Right ventricle myocardium inferior (tissue), 1 donor: ENCODE measurements at regions not wholly inside any gene's neighbourhood (a gene's known extent, or its start where the extent isn't known, plus 50 kb on each side); places are given as distances from the start of the nearest gene placed in this dataset.

Source experiments
- ATAC-seq: fragments of 200-7000 bp; cut with Tn5 transposase; one replicate; pipeline ENCODE4 v1.9.1; 2020; ENCODE audit warnings: mild to moderate bottlenecking, moderate library complexity
- DNase-seq: peaks from one replicate; pipeline ENCODE4 v3.0.0; 2021; ENCODE audit errors: missing footprints
- intact Hi-C: fragments of 100-400 bp; cut with DNase I; formaldehyde crosslinking; loops from one replicate; pipeline ENCODE4 v1.11.0; 2022
- donor health status: DM: no; HTN: yes; CAD: no; lungs with severe emphysema.

DNA sequence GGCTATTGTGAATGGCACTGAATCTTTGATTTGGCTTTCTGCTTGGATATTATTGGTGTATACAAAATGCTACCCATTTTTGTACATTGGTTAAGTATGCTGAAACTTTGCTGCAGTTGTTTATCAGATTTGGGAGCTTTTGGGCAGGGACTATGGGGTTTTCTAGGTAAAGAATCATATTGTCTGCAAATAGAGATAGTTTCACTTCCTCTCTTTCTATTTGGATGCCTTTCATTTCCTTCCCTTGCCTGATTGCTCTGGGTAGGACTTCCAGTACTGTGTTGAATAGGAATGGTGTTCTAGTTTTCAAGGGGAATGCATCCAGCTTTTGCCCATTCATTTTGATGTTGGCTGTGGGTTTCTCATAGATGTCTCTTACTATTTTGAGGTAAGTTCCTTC is 489.1 kb upstream of the LRATD1 start:
- intact Hi-C loops, result no loop called here
- no peak for ATAC-seq
- no peak for DNase-seq

DNA sequence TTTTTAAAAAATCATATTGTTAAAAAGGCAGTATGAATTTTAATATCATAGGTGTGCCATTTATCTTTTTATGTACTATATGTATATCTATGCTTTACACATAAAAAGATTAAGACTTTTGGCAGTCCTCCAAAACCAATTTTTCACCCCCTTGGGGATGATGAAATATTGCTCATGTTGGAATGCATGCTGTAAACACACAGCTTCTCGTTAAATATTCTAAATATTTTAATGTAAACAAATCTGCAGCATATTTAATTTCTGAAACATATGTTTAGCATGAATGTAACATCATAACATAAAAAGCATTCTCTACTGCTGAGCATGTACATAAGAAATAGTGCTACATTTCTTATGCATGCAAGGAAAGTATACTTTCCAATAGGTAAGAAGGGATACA is 484.3 kb upstream of the LRATD1 start:
- intact Hi-C loops, result no loop called here
- DNase-seq (no peak), ATAC-seq (no peak)

DNA sequence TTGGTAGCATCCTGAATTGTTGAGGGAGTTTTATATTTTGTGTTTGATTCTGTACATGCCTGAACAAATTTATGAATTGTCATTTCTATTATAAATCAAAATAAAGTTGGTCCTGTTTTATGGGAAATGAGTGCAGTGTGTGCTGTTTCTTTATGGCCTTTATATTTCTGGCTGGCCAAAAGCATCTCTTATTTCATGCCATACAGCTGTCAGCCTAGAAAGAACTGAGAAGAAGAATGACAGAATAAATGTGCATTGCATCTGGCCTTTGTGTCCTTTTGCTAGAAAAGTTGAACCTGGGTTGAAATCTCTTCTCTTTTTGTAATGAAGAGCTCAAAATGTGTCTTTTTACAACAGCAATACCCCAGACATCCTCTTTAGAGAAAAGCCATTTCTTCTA is 474.7 kb upstream of the LRATD1 start:
- intact Hi-C loops, result no loop called here
- DNase-seq (no peak), ATAC-seq (no peak)

DNA sequence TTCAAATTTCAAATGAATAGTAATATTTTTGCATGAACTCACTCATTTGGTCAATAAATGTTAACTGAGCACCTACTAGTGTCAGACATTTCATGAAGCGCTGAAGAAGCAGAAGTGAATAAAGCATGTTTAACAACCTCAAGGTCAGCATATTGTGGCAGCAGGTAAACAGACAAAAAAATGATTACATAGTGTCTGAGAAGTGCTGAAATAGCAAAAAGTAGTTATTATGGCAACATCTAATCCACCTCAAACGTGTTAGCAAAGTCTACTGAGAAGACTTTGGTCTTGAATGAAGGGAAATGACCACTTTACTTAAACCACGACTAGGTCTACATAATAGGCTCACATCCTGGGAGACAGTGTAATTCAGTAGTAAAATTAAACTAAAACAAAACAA is 452.2 kb upstream of the LRATD1 start:
- intact Hi-C loops, result no loop called here
- ATAC-seq (no peak), DNase-seq (no peak)

DNA sequence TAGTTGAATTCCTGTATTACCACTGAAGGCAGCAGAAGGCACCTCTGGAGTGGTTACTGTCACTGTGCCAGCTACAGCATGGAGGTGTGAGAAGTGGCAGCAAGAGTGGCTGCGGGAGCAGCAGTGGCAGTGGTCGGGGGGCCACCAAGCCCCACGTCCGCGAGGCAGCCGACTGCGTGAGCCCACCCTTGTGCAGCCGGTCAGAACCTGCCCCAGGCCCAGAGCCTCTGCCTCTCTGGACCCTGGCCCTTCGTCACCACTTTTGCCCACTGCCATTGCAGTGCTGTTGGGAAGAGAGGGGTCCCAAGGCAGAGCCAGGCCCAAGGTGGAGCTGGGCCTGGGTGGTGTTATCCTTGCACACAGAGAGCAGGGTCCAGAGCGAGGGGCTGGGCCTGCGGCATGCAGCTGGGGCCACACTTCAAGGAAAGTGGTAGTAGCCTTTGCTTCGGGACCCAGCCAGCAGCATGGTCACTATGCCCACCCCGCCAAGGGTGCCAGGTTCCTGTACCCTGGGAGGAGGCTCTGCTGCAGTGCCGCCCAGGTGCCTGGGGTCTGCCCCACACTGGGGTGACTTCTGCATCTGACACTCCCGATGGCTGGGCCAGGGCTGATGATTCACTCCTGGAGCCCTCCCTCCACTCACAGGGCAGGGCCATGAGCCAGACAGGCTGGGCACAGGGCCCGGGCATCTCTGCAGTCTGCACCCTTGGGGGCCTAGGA is 450.1 kb upstream of the LRATD1 start:
- ATAC-seq (no peak), DNase-seq (peak; percentile 43)
- intact Hi-C loops, result no loop called here

DNA sequence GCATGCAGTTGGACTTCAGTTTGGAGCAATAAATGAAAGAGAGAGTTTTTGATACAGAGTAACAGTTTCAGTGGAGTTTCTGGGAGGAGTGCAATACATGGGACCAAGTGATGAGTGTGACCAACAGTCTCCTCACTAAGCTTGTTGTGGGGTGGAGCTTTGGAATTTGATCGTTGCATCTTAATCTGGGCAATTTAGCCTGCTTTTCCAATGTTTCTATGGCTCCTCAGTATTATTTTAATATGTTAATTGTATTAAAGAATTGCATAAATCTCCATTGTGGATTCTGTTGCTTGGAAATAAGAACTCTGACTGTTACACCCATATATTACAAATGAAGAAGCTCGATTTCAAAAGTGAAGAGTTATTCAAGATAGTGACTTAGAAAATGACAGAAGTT is 446.6 kb upstream of the LRATD1 start:
- DNase-seq (no peak), ATAC-seq (no peak)
- intact Hi-C loops, result no loop called here

DNA sequence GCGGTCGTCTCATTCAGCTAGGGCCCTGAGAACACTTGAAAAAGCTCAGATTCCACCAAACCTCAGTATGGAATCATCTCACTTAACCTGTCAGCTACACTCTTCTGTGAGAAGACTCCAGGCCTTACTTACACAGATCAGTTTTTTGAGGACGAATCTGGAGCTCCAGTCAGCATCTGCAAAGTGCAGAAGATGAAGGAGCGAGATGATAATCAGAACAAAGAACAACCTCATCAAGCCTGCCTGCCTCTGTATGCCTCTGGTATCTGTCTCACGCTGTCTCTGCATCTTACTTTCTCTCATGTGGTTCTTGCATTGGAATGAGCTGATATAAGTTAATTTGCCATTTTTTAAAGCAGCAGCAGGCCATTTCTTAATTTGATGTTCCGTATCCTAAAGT is 444.1 kb upstream of the LRATD1 start:
- no peak for ATAC-seq
- no peak for DNase-seq

DNA sequence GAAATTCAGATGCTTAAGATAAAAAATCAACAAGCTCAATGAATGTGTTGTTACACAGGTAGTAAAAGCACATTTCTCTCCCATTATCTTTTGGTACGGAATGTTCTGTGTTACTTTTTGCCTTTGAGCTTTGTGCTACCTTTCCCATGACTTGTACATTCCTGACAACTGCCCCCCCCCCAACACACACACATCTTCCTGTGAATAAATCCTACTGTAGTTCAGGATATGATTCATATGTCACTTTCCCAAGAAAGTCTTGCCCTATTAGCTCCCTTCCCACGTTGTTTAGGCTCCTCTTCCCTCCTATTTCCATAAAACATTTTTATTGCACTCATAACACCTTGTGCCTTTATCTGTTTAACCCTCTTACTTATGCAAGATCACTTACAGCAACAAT is 442.6 kb upstream of the LRATD1 start:
- ATAC-seq (no peak), DNase-seq (no peak)
- intact Hi-C loops, result no loop called here

More for the DNA sequence above, 444.1 kb upstream of the LRATD1 start:
- intact Hi-C loops, result no loop called here

DNA sequence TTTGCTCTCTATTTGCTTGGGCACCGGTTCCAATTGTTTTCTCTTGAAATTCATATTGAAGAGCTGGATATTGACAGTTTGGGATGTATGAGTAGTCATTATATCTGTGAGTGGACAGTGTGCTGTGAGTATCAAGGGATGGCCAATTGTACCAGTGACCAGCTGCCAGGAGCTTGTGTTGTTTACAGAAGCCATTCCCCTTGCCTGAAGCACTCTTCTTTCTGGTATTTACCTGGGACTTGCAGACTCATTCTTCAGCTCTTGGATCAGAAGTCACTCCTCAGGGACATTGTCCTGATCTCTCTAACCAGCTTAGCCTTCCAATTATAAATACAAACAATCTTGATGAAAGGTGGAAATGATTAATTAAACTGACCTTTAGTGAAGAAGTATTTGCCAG is 438.3 kb upstream of the LRATD1 start:
- no peak for ATAC-seq
- no peak for DNase-seq
- intact Hi-C loops, result no loop called here

DNA sequence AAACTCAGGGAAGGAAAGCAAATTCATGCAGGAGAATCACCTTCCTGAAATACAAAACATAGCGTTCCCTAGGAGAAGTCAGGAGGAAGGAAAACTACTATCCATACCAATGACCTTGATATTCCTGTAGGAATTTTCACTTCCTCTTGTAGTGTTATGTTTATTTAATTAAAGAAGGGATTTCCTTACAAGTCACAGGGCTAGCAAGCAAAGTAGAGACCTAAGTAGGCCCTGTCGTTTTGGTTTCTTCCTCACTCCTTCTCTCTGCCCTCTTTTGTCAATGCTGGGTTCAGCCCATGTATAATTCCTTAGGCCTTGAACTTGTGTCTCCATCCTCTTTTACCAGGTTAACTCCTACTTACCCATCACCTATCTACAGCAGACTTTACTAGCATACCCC is 435.2 kb upstream of the LRATD1 start:
- DNase-seq (no peak), ATAC-seq (no peak)
- intact Hi-C loops, result no loop called here

DNA sequence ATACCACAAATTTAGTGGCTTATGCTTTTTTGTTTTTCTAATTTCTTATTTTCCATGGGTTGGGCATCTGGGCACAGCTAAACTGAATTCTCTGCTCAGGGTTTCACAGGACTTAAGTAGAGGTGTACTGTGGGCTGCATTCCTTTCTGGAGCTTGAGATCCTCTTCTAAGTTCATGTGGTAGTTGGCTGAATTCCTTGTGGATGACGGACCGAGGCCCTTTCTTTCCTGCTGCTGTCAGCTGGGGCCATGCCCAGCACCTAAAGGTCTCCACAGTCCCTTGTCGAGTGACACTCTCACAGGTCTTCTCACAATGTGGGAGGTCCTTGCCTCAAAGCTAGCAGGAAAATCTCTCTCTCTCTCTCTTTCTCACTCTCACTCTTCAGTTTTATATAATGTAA is 433.5 kb upstream of the LRATD1 start:
- DNase-seq, result no peak
- ATAC-seq, result no peak
- intact Hi-C loops, result no loop called here

DNA sequence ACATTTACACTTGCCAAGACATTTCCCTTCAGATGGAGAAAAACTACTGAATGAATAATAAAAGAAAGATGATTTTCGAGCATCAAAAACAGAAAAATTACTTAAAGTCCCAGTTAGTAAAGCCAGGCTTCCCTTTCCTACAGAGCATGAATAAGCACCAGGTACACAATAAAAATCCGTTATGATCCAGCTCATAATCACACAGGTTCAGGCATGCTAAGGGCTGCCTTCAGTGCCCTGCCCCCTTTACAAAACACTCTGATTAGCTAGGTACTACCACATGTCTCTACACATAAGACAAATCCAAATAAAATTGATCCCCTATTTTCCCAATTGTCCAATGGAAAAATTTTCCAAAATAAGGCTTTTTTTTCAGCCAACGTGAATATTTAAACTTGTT is 413.2 kb upstream of the LRATD1 start:
- no peak for DNase-seq
- intact Hi-C loops, result no loop called here
- ATAC-seq, result no peak

DNA sequence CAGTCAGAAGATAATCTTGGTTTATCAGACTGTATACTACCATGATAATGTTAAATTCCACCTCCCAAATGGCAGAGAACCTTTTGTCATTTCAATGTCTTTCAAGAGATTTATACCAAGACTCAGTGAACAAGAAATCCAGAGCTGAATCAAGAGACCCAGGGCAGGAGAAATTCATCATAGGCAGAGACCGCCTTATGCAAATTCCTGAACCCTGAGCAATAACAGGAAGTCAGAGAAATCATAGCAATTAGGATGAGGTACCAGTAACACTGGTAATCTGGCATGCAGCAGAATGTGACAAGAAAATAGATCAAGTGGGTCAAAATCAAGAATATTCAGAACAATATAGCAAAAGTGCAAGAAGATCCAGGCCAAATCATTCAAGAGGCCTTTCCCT is 412.4 kb upstream of the LRATD1 start:
- DNase-seq, result no peak
- intact Hi-C loops, result no loop called here

DNA sequence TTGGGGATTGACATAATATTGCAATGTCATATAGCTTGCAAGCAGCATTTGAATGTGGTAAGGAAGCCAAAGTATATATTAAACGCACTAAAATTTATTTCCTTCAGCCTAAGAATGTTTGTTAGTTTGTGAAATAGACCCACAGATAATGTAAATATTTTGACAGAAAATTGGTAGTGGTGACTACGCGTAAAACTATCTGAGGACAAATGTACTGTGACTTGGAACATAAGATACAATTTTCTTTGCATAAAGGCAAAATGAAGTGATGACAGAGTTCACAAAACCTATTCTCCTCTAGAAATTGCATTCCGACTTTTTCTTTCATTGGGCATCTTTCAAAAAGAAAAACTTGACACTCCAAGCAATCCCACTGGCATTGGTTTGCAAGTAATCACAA is 411.1 kb upstream of the LRATD1 start:
- intact Hi-C loops, result no loop called here
- DNase-seq (no peak), ATAC-seq (no peak)

More for the DNA sequence above, 412.4 kb upstream of the LRATD1 start:
- ATAC-seq, result no peak

DNA sequence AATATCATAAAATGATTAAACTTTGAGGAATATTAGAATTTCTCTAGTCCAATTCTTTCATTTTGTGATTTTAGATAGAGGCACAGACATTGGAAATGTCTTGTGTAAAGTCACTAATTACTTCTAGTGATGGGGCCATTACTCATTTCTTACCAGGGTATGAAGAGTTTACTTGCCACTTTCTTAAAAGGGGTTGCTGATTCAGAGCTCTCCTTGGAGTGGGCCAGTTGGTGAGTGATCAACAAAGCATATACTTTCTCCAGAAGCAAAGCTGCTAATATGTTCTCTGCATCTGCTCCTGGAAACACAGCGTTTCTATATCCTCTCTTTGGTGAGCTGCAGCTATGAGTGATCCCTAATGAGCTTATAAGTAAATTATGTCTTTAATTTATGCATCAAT is 408.9 kb upstream of the LRATD1 start:
- no peak for ATAC-seq
- intact Hi-C loops, result no loop called here
- no peak for DNase-seq

DNA sequence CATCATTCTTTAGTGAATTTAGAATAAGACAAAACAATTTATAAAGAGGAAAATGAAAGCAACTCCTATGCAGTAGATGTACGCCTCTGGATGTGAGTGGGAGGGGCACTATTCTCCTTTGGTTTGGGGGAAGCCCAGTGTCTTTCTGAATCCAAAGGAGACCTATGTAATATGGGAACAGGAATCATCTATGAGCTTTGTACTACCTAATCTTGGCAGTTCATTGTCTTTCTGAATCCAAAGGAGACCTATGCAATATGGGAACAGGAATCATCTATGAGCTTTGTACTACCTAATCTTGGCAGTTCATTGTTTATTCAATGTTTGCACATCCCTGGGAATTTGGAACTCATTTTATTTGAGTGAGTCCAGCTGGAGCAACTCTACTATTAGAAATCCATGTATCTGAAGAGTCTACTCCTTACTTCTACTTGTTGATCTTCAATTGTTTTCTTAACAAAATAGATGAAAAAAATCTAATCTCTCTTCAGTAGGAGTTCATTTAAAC is 401.1 kb upstream of the LRATD1 start:
- no peak for ATAC-seq
- DNase-seq, result no peak
- intact Hi-C loops, result no loop called here

DNA sequence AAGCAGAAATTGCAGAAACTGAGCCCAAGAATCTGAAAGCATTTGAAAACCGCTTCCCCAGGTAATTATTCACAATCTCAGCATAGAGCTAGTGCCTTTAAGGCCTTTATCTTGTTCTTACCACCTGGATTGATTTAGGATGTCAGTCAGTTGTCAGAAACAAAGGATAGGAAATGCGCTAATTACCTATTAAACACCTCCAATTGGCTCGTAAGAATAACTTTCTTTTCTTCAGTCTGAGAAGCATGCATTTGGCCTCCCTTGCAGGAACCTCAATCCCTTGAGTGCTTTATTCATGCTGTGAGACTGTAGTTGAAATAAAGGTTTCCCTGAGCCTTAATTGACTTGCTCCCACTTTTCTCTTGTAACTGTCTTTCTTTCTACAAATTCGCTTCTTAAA is 400.3 kb upstream of the LRATD1 start:
- ATAC-seq, result no peak
- no peak for DNase-seq

DNA sequence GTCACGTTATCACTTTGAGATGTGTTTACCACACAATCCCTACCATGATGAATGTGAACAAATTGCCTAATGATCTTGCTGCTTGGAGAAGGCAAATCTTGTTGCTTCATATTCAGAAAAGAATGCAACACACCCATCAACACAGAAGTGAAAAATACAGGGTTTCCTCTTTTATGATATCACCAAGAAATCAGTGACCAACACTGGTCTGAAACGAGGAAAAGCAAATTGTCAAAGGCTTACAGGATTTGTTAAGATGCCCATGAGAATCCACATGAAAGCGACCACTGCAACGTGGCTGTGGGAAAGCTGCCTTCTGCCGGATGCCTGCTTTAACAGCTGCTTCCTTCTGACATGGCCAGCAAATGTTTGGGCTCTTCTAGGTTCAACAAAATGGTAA is 397.6 kb upstream of the LRATD1 start:
- ATAC-seq (no peak), DNase-seq (no peak)
- intact Hi-C loops, result no loop called here

More for the DNA sequence above, 400.3 kb upstream of the LRATD1 start:
- intact Hi-C loops, result no loop called here

DNA sequence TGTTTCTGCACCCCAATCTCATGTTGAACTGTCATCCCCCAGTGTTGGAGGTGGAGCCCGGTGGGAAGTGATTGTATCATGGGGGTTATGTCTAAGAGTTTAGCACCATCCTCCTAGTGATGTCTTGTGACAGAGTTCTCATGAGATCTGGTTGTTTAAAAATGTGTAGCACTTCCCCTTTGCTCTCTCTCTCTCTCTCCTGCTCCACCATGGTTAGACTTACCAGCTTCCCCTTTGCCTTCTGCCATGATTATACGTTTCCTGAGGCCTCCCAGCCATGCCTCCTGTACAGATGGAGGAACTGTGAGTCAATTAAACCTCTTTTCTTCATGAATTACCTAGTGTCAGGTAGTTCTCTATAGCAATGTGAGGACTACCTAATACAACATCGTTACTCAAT is 396.9 kb upstream of the LRATD1 start:
- intact Hi-C loops, result no loop called here
- no peak for DNase-seq
- ATAC-seq, result no peak

DNA sequence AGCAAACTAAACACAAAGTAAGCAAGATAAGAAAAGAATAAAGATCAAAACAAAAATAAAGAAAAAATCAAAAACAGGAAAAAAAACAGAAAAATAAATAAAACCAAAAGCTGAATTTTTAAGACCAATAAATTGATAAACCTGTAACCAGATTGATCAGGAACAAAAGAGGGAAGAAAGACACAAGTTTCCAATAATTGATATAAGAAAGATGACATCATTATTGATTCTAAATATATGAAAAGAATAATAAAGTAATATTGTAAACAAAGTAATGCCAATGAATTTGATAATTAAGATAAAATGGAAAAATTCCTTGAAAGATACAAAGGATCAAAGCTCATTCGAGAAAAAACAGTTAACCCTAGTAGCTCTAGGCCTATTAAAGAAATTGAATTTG is 394.6 kb upstream of the LRATD1 start:
- no peak for DNase-seq
- ATAC-seq, result no peak
- intact Hi-C loops, result no loop called here

DNA sequence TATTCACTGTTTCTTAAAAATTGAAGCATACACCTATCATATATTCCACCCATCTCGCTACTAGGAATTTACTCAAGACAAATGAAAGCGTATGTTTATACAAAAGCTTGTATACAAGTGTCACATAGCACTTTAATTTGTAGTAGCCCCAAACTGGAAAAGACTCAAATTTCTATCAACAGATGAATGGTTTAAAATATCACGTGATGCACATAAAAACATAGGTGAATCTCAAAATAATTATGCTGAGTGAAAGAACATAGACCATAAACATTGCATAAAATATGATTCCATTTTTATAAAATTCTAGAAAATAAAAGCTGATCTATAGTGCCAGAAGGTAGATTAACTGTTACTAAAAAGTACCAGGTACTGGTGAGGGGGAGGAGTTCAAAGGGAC is 392.9 kb upstream of the LRATD1 start:
- intact Hi-C loops, result no loop called here
- DNase-seq (no peak), ATAC-seq (no peak)
